ENCODE measurements at regions not wholly inside any gene's neighbourhood (a gene's known extent, or its start where the extent isn't known, plus 50 kb on each side); places are given as distances from the start of the nearest gene placed in this dataset.
A peak's percentile ranks its signal among the peaks of the same experiment; 100 is the strongest.

GRCh38 chr22:27437570-27437969, 364.0 kb downstream of the MN1 start:
- Histone ChIP-seq H3K36me3 (ENCODE audit: control insufficient read depth in 4 of 4, insufficient read depth in 4 of 4, low read length in 4 of 4) (no peaks in the 10 kb centered on the region), H3K27me3 (ENCODE audit: control insufficient read depth in 3 of 3, insufficient read depth in 3 of 3, low read length in 2 of 3) (no peaks in the 10 kb centered on the region), H3K9me3 (ENCODE audit: control insufficient read depth in 4 of 4, insufficient read depth in 3 of 4, low read length in 3 of 4) (no peaks in the 10 kb centered on the region), H3K9ac (ENCODE audit: insufficient read depth in 1 of 2, low read length in 2 of 2) (no peak overlapping the region), H3K4me1 (ENCODE audit: control insufficient read depth in 5 of 5, insufficient read depth in 5 of 5, low read length in 5 of 5) (peaks cover 0 to 17% (median 0%) of the 10 kb centered on the region in 5 donors), H3K27ac (ENCODE audit: low read depth in 1 of 2, low read length in 1 of 2) (no peak overlapping the region), H3K4me3 (no peak overlapping the region)
- WGBS, 2 donors = 92 to 96% methylated on average over 4 of the region's 4 CpGs
- DNase-seq (no peak), ATAC-seq (ENCODE audit: insufficient read depth, low FRiP score) (no peak)
- no peak for TF ChIP-seq CTCF (IDR thresholded peaks at IDR 0.05; ENCODE audit: control extremely low read depth, extremely low read depth)

- 35 to 46% methylated on average over 22 of the region's 22 CpGs for WGBS, 2 donors
- DNase-seq (peak; percentile 85 to 88 (median 86)), ATAC-seq (ENCODE audit: insufficient read depth, low FRiP score) (no peak)
- Histone ChIP-seq H3K4me1 (ENCODE audit: control insufficient read depth in 5 of 5, insufficient read depth in 5 of 5, low read length in 5 of 5) (peaks cover 0 to 17% (median 0%) of the 10 kb centered on the region in 5 donors), H3K36me3 (ENCODE audit: control insufficient read depth in 4 of 4, insufficient read depth in 4 of 4, low read length in 4 of 4) (no peaks in the 10 kb centered on the region), H3K9ac (ENCODE audit: insufficient read depth in 1 of 2, low read length in 2 of 2) (no peak overlapping the region), H3K27ac (ENCODE audit: low read depth in 1 of 2, low read length in 1 of 2) (no peak overlapping the region), H3K27me3 (ENCODE audit: control insufficient read depth in 3 of 3, insufficient read depth in 3 of 3, low read length in 2 of 3) (no peaks in the 10 kb centered on the region), H3K9me3 (ENCODE audit: control insufficient read depth in 4 of 4, insufficient read depth in 3 of 4, low read length in 3 of 4) (no peaks in the 10 kb centered on the region), H3K4me3 (no peak overlapping the region)
- no peak for TF ChIP-seq CTCF (IDR thresholded peaks at IDR 0.05; ENCODE audit: control extremely low read depth, extremely low read depth)
These were observed 363.1 kb downstream of the MN1 start for GRCh38 chr22:27438271-27438980.

GRCh38 chr22:27439131-27439530, 362.4 kb downstream of the MN1 start:
- no peak for ATAC-seq (ENCODE audit: insufficient read depth, low FRiP score)
- Histone ChIP-seq H3K9ac (ENCODE audit: insufficient read depth in 1 of 2, low read length in 2 of 2) (no peak overlapping the region), H3K36me3 (ENCODE audit: control insufficient read depth in 4 of 4, insufficient read depth in 4 of 4, low read length in 4 of 4) (no peaks in the 10 kb centered on the region), H3K9me3 (ENCODE audit: control insufficient read depth in 4 of 4, insufficient read depth in 3 of 4, low read length in 3 of 4) (no peaks in the 10 kb centered on the region), H3K4me1 (ENCODE audit: control insufficient read depth in 5 of 5, insufficient read depth in 5 of 5, low read length in 5 of 5) (peaks cover 0 to 17% (median 0%) of the 10 kb centered on the region in 5 donors), H3K4me3 (no peak overlapping the region), H3K27me3 (ENCODE audit: control insufficient read depth in 3 of 3, insufficient read depth in 3 of 3, low read length in 2 of 3) (no peaks in the 10 kb centered on the region), H3K27ac (ENCODE audit: low read depth in 1 of 2, low read length in 1 of 2) (no peak overlapping the region)
- no peak for DNase-seq
- 61 to 65% methylated on average over 4 of the region's 4 CpGs for WGBS, 2 donors
- no peak for TF ChIP-seq CTCF (IDR thresholded peaks at IDR 0.05; ENCODE audit: control extremely low read depth, extremely low read depth)

Data from lung (tissue), 11 donors.